HepG2 (cell line): ENCODE measurements at regions not wholly inside any gene's neighbourhood (a gene's known extent, or its start where the extent isn't known, plus 50 kb on each side); places are given as distances from the start of the nearest gene placed in this dataset.

Experiments used
- ATAC-seq: fragments of 200-7000 bp; cut with Tn5 transposase; 3 replicates; pipeline ENCODE4 v1.9.1; 2020; ENCODE audit warnings: mild to moderate bottlenecking, moderate library complexity
- BruUV-seq: library from RNA; stranded (reverse); fragments of 400-500 nt; replicated peaks from 2 replicates; lab custom pipeline; 2021; lab: Mats Ljungman, UMichigan
- CTCF ChIA-PET: fragments of 300-600 bp; formaldehyde crosslinking; extraction: SDS; loops from one replicate; lab custom pipeline; 2021; ENCODE audit warnings: low total read pairs, inconsistent platforms, low intra/inter-chr PET ratio; lab: Yijun Ruan, JAX
- POLR2A ChIA-PET: fragments of 350-600 bp; sonication (Branson Sonifier 250); formaldehyde crosslinking; loops from one replicate; lab custom pipeline; 2020; ENCODE audit warnings: antibody characterized with exemption, inconsistent platforms; lab: Yijun Ruan, JAX
- DNase-seq: peaks from one replicate; pipeline ENCODE4 v3.0.0-alpha.2; 2015; ENCODE audit warnings: low spot score
- FAIRE-seq: peaks from 3 replicates; lab custom pipeline; 2011; peaks lifted over from hg19 to GRCh38; lab: Jason Lieb, UNC
- H2AFZ ChIP-seq: one replicate; pipeline ENCODE4 v1.6.1; 2011; ENCODE audit warnings: low read length, inconsistent platforms
- H3K27ac ChIP-seq: fragments of 300-600 bp; 3 replicates; pipeline ENCODE4 v1.8.0; 2011; ENCODE audit warnings: mixed run types, mild to moderate bottlenecking, mixed read lengths, low read length, inconsistent platforms; ENCODE audit not compliant: insufficient read depth; ENCODE audit errors: extremely low read length
- H3K27me3 ChIP-seq, 2 experiments: fragments of 200-600 bp in 1 of 2; 2 replicates in 1 of 2; 3 replicates in 1 of 2; pipeline versions ENCODE4 v1.6.0 to v1.8.0; 2011; ENCODE audit warnings: low read length in 2 of 2, mild to moderate bottlenecking in 2 of 2, moderate library complexity in 2 of 2, inconsistent platforms in 1 of 2; ENCODE audit not compliant: insufficient read depth in 2 of 2, control insufficient read depth in 1 of 2
- H3K36me3 ChIP-seq, 2 experiments: fragments of 200-600 bp in 1 of 2; replicated peaks in 1 of 2; 2 replicates in 1 of 2; 3 replicates in 1 of 2; pipeline versions ENCODE4 v1.5.1 to v1.8.0; 2011; ENCODE audit warnings: low read length in 2 of 2, inconsistent platforms in 1 of 2; ENCODE audit not compliant: insufficient read depth in 2 of 2, control insufficient read depth in 1 of 2
- H3K4me1 ChIP-seq: 2 replicates; pipeline ENCODE4 v1.5.1; 2012; ENCODE audit warnings: low read length, inconsistent platforms; ENCODE audit not compliant: insufficient read depth
- H3K4me2 ChIP-seq: 2 replicates; pipeline ENCODE4 v1.6.0; 2011; ENCODE audit warnings: low read depth, low read length, inconsistent platforms
- H3K4me3 ChIP-seq, 3 experiments: fragments of 200-600 bp in 1 of 3; sonication (generic), shearing (Covaris generic) in 1 of 3; replicated peaks in 1 of 3; 2 replicates each; pipeline ENCODE4 v1.5.1; 2011 to 2016; ENCODE audit warnings: low read length in 3 of 3, inconsistent platforms in 2 of 3, low read depth in 2 of 3, mild to moderate bottlenecking in 2 of 3, control low read depth in 1 of 3, mixed read lengths in 1 of 3; ENCODE audit not compliant: insufficient read depth in 1 of 3
- H3K79me2 ChIP-seq: one replicate; pipeline ENCODE4 v1.6.1; 2011; ENCODE audit warnings: low read length, inconsistent platforms; ENCODE audit not compliant: insufficient read depth
- H3K9ac ChIP-seq: 2 replicates; pipeline ENCODE4 v1.6.0; 2011; ENCODE audit warnings: mild to moderate bottlenecking, low read depth, low read length, inconsistent platforms; ENCODE audit not compliant: insufficient read depth
- H3K9me3 ChIP-seq: 2 replicates; pipeline ENCODE4 v1.5.1; 2012; ENCODE audit warnings: mild to moderate bottlenecking, low read length
- H4K20me1 ChIP-seq: 2 replicates; pipeline ENCODE4 v1.6.0; 2011; ENCODE audit warnings: inconsistent platforms, mild to moderate bottlenecking, low read length, moderate library complexity; ENCODE audit not compliant: insufficient read depth
- ATF1 ChIP-seq: IDR thresholded peaks from 2 replicates; pipeline ENCODE4 v1.6.1; 2016; ENCODE audit warnings: mild to moderate bottlenecking, control low read depth
- DMAP1 ChIP-seq: IDR thresholded peaks from 2 replicates; pipeline ENCODE4 v1.6.1; 2016
- GZF1 ChIP-seq: sonication (generic); formaldehyde crosslinking; IDR thresholded peaks from 2 replicates; pipeline ENCODE4 v1.5.1; 2020; ENCODE audit warnings: mild to moderate bottlenecking, missing genetic modification reagents
- ISX ChIP-seq: sonication (generic); formaldehyde crosslinking; conservative IDR thresholded peaks from 2 replicates; pipeline ENCODE4 v1.5.0; 2020; ENCODE audit warnings: missing genetic modification reagents
- MBD4 ChIP-seq: IDR thresholded peaks from 2 replicates; pipeline ENCODE4 v1.6.1; 2012; ENCODE audit warnings: low read length, inconsistent platforms, borderline replicate concordance
- PRMT3 ChIP-seq: sonication (generic); formaldehyde crosslinking; IDR thresholded peaks from 2 replicates; pipeline ENCODE4 v1.8.1; 2022; ENCODE audit warnings: low read depth, mild to moderate bottlenecking, moderate library complexity, missing genetic modification reagents, borderline replicate concordance
- RBM39 ChIP-seq: fragments of 200-400 bp; formaldehyde crosslinking; IDR thresholded peaks from one replicate; pipeline ENCODE4 v1.6.1; 2018; ENCODE audit warnings: antibody characterized with exemption, mild to moderate bottlenecking, low read depth, low read length; ENCODE audit not compliant: poor library complexity, severe bottlenecking
- SAFB2 ChIP-seq: sonication (generic); formaldehyde crosslinking; IDR thresholded peaks from 2 replicates; pipeline ENCODE4 v1.5.1; 2020; ENCODE audit warnings: missing genetic modification reagents, low read depth, mild to moderate bottlenecking, borderline replicate concordance
- SRY ChIP-seq: sonication (generic); formaldehyde crosslinking; IDR thresholded peaks from 2 replicates; pipeline ENCODE4 v1.8.0; 2022; ENCODE audit warnings: mild to moderate bottlenecking, missing genetic modification reagents
- SUZ12 ChIP-seq: fragments of 150-350 bp; IDR thresholded peaks from 2 replicates; pipeline ENCODE4 v1.6.1; 2014; ENCODE audit warnings: low read depth, low read length
- TOE1 ChIP-seq: sonication (generic); formaldehyde crosslinking; IDR thresholded peaks from 2 replicates; pipeline ENCODE4 v1.4.0; 2020; ENCODE audit warnings: mild to moderate bottlenecking, missing genetic modification reagents
- WIZ ChIP-seq: sonication (generic); formaldehyde crosslinking; IDR thresholded peaks from 2 replicates; pipeline ENCODE4 v1.5.1; 2020; ENCODE audit warnings: mild to moderate bottlenecking, missing genetic modification reagents
- ZBTB21 ChIP-seq: sonication (generic); formaldehyde crosslinking; IDR thresholded peaks from 2 replicates; pipeline ENCODE4 v1.4.0; 2020; ENCODE audit warnings: missing genetic modification reagents
- ZEB1 ChIP-seq: IDR thresholded peaks from 2 replicates; pipeline ENCODE4 v1.6.1; 2012; ENCODE audit warnings: mild to moderate bottlenecking, low read depth, inconsistent platforms; ENCODE audit not compliant: insufficient replicate concordance
- ZNF20 ChIP-seq: sonication (generic); formaldehyde crosslinking; IDR thresholded peaks from 2 replicates; pipeline ENCODE4 v1.4.0; 2020; ENCODE audit warnings: mild to moderate bottlenecking, moderate library complexity, missing genetic modification reagents
- ZNF510 ChIP-seq: sonication (generic); formaldehyde crosslinking; IDR thresholded peaks from 2 replicates; pipeline ENCODE4 v1.4.0; 2020; ENCODE audit warnings: low read depth, mild to moderate bottlenecking, missing genetic modification reagents
- WGBS: methylation state at CpG from one replicate; pipeline ENCODE4 v1.1.6; 2017; ENCODE audit warnings: low lambda C conversion rate; 5-methylcytosine and 5-hydroxymethylcytosine counted together
- in situ Hi-C: cut with HindIII; loops from 2 replicates; pipeline ENCODE4 v1.10.0; 2017; ENCODE audit warnings: low pct_unique_long_range_greater_than_20kb; ENCODE audit not compliant: extremely low pct_ligation_motif_present
- intact Hi-C: fragments of 100-400 bp; cut with micrococcal nuclease; formaldehyde crosslinking; loops from one replicate; pipeline ENCODE4 v1.10.0; 2022; ENCODE audit not compliant: unreplicated experiment
- TF ChIP-seq, protein P1 (sequence below): sonication (generic); formaldehyde crosslinking; IDR thresholded peaks from 2 replicates; pipeline ENCODE4 v1.4.0; 2020; ENCODE audit warnings: mild to moderate bottlenecking, missing genetic modification reagents
- TF ChIP-seq, protein P2 (sequence below): IDR thresholded peaks from 2 replicates; pipeline ENCODE4 v1.6.1; 2016

DNA sequence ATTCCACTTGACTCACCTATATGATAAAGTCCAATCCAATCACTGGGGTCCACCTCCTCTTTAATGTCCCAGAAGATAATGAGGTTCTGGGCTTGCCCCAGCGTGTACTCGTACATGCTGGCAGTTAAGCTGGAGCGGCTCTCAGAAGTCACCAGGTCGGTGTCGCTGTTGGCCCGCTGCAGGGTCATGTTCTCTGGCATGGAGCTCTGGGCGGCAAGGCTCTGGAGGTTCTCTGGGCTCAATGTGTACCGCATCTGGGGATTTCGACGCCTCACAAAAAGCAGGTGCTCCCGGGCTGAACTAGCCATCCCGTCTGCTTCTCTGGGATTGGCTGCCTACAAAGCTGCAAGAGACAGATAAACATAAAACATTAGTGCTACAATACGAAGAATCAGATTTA is 206.4 kb upstream of the CCDC150 start (continued):
- TF ChIP-seq ZEB1 (no peak), SAFB2 (CRISPR knock-in tag) (no peak), ATF1 (CRISPR knock-in tag) (no peak), WIZ (CRISPR knock-in tag) (no peak), ISX (CRISPR knock-in tag) (no peak)
- TF ChIP-seq, protein P1, sequence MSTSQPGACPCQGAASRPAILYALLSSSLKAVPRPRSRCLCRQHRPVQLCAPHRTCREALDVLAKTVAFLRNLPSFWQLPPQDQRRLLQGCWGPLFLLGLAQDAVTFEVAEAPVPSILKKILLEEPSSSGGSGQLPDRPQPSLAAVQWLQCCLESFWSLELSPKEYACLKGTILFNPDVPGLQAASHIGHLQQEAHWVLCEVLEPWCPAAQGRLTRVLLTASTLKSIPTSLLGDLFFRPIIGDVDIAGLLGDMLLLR (CRISPR knock-in tag): no peak
- TF ChIP-seq, protein P2, sequence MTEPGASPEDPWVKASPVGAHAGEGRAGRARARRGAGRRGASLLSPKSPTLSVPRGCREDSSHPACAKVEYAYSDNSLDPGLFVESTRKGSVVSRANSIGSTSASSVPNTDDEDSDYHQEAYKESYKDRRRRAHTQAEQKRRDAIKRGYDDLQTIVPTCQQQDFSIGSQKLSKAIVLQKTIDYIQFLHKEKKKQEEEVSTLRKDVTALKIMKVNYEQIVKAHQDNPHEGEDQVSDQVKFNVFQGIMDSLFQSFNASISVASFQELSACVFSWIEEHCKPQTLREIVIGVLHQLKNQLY (CRISPR knock-in tag): no peak

DNA sequence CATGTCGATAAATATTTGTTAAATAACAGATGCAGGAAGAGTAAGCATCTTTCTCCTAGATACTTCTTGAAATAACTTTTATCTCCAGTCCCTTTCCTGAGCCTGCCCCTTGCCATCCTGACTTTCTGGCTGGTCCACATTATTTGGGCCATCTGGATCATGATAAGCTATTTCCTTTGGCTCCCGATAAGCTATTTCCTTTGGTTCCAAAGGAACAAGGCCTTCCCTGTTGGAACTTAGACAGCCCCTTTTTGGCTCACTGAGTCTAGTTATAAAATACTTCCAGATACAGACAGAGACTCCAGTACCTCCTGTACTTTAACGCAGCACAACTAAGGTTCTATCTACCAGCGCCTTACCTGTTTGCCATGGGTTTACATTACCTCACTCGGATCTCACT is 205.3 kb upstream of the CCDC150 start:
- H3K27me3 ChIP-seq: 0 out of 5 replicates have a peak, but pooled peaks cover 0 to 4% of the 10 kb centered on the region in 2 experiments
- TF ChIP-seq ZNF510 (no peak), PRMT3 (CRISPR knock-in tag) (no peak), TOE1 (CRISPR knock-in tag) (no peak), SRY (CRISPR knock-in tag) (no peak), ZBTB21 (CRISPR knock-in tag) (no peak), DMAP1 (no peak), ZNF20 (CRISPR knock-in tag) (no peak), MBD4 (no peak), RBM39 (no peak), GZF1 (CRISPR knock-in tag) (no peak), SUZ12 (no peak)
- POLR2A ChIA-PET: no interaction called here
- H3K79me2 ChIP-seq: no peaks in the 10 kb centered on the region
- H4K20me1 ChIP-seq: no peaks in the 10 kb centered on the region
- FAIRE-seq (no peak), ATAC-seq (no peak), DNase-seq (no peak)
- no peaks in the 10 kb centered on the region for H3K4me1 ChIP-seq
- no peak overlapping the region for H3K4me3 ChIP-seq
- intact Hi-C loops (loop anchor here (5.0 kb wide), 1 partner anchor 323 kb away; no protein-coding TSS in a partner anchor), in situ Hi-C loops (no loop called here)
- no peak overlapping the region for H2AFZ ChIP-seq
- no peak overlapping the region for H3K9ac ChIP-seq
- CTCF ChIA-PET: no interaction called here
- H3K36me3 ChIP-seq: no peaks in the 10 kb centered on the region
- WGBS: 49% methylated on average over 5 of the region's 5 CpGs
- no peak overlapping the region for H3K27ac ChIP-seq
- BruUV-seq: no TSS peak
- no peak overlapping the region for H3K4me2 ChIP-seq
- no peaks in the 10 kb centered on the region for H3K9me3 ChIP-seq
